ENCODE measurements at regions not wholly inside any gene's neighbourhood (a gene's known extent, or its start where the extent isn't known, plus 50 kb on each side); places are given as distances from the start of the nearest gene placed in this dataset.

DNA sequence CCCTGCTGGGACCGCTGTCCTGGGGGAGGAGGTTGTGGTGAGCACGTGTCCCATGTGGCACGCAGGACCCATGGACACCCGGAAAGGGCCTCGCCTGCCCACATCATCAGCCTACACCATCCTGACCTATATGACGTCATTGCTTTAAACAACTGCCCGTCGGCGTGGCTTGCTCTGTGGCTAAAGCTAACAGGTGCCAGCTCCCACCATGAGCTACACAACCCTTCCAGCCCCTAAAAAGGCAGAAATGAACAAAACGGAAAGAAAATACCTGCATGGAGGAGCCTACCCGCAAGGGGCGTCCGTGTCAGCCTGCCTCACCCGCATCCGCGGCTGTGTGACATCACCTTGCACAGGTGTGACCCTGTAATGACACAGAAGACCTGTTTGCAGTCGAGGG, 481.8 kb downstream of the BRD1 start:
- 87% methylated on average over 16 of the region's 17 CpGs for WGBS (ENCODE audit: insufficient coverage)
- Histone ChIP-seq H3K4me3 (ENCODE audit: control extremely low read depth in 1 of 5, extremely low read depth in 1 of 5, insufficient read depth in 1 of 5, low read depth in 2 of 5, low read length in 4 of 5) (no peak overlapping the region), H3K27ac (ENCODE audit: low read length in 2 of 2) (no peak overlapping the region), H3K36me3 (replicated peaks in 1 of 2; ENCODE audit: control extremely low read depth in 1 of 2, control insufficient read depth in 1 of 2, extremely low read depth in 1 of 2, insufficient read depth in 2 of 2, low read length in 1 of 2) (no peaks in the 10 kb centered on the region), H3K4me1 (ENCODE audit: control insufficient read depth in 2 of 2, insufficient read depth in 2 of 2, low read length in 2 of 2) (no peaks in the 10 kb centered on the region), H3K9ac (ENCODE audit: low read length) (no peak overlapping the region), H3K4me2 (replicated peaks; ENCODE audit: low read depth, low read length, poor library complexity, severe bottlenecking) (no peak overlapping the region), H2AFZ (ENCODE audit: insufficient read depth, low read depth, low read length, poor library complexity, severe bottlenecking) (no peak overlapping the region), H3K9me3 (ENCODE audit: control extremely low read depth in 1 of 3, control insufficient read depth in 2 of 3, insufficient read depth in 1 of 3, low read length in 2 of 3) (peaks cover 0 to 6% (median 0%) of the 10 kb centered on the region in 3 donors), H3K79me2 (ENCODE audit: control insufficient read depth, insufficient read depth, low read length) (no peaks in the 10 kb centered on the region), H4K20me1 (ENCODE audit: control insufficient read depth, insufficient read depth, low read length, poor library complexity, severe bottlenecking) (no peaks in the 10 kb centered on the region), H3K27me3 (replicated peaks in 1 of 4; ENCODE audit: control extremely low read depth in 1 of 4, control insufficient read depth in 3 of 4, insufficient read depth in 4 of 4, low read length in 3 of 4) (no peaks in the 10 kb centered on the region)
- POLR2A ChIA-PET = no interaction called here
- no peak for TF ChIP-seq EZH2 (IDR thresholded peaks at IDR 0.05; ENCODE audit: borderline replicate concordance, insufficient read depth, low read depth, low read length, poor library complexity, severe bottlenecking)
- TF ChIP-seq, protein P1, sequence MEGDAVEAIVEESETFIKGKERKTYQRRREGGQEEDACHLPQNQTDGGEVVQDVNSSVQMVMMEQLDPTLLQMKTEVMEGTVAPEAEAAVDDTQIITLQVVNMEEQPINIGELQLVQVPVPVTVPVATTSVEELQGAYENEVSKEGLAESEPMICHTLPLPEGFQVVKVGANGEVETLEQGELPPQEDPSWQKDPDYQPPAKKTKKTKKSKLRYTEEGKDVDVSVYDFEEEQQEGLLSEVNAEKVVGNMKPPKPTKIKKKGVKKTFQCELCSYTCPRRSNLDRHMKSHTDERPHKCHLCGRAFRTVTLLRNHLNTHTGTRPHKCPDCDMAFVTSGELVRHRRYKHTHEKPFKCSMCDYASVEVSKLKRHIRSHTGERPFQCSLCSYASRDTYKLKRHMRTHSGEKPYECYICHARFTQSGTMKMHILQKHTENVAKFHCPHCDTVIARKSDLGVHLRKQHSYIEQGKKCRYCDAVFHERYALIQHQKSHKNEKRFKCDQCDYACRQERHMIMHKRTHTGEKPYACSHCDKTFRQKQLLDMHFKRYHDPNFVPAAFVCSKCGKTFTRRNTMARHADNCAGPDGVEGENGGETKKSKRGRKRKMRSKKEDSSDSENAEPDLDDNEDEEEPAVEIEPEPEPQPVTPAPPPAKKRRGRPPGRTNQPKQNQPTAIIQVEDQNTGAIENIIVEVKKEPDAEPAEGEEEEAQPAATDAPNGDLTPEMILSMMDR (IDR thresholded peaks at IDR 0.05) = no peak
- ATAC-seq (ENCODE audit: low read depth) (no peak), DNase-seq (no peak)
- CTCF ChIA-PET = no interaction called here
- H3K9me3 Mint-ChIP-seq (ENCODE audit: insufficient read depth) = no peaks in the 10 kb centered on the region
- H3K4me1 Mint-ChIP-seq = no peaks in the 10 kb centered on the region
- H3K27ac Mint-ChIP-seq = no peak overlapping the region
- H3K27me3 Mint-ChIP-seq = peaks cover 3% of the 10 kb centered on the region
- intact Hi-C loops (cut with micrococcal nuclease) = no loop called here
- H3K4me3 Mint-ChIP-seq = no peak overlapping the region

DNA sequence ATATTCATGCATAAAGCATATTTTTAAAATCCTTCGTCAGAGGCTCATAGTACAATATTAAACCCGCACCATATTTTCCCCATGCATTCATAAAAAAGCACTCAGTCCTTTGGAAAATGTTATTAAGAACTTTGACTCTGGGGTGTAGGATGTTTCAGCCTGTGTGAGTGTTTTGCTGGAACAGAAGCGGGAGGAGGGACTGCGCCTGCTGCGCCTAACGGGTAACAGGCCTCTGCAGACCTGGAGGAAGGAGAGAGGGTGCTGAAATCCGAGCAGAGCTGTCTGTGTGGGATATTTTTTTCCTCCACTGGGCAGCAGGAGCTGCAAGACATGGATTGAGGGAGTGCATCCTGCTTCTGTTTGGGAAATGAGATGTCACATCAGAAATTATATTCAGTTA, 483.0 kb downstream of the BRD1 start:
- Histone ChIP-seq H3K4me1 (ENCODE audit: control insufficient read depth in 2 of 2, insufficient read depth in 2 of 2, low read length in 2 of 2) (no peaks in the 10 kb centered on the region), H2AFZ (ENCODE audit: insufficient read depth, low read depth, low read length, poor library complexity, severe bottlenecking) (no peak overlapping the region), H3K79me2 (ENCODE audit: control insufficient read depth, insufficient read depth, low read length) (no peaks in the 10 kb centered on the region), H3K4me3 (ENCODE audit: control extremely low read depth in 1 of 5, extremely low read depth in 1 of 5, insufficient read depth in 1 of 5, low read depth in 2 of 5, low read length in 4 of 5) (no peak overlapping the region), H3K9ac (ENCODE audit: low read length) (no peak overlapping the region), H3K27me3 (replicated peaks in 1 of 4; ENCODE audit: control extremely low read depth in 1 of 4, control insufficient read depth in 3 of 4, insufficient read depth in 4 of 4, low read length in 3 of 4) (no peaks in the 10 kb centered on the region), H4K20me1 (ENCODE audit: control insufficient read depth, insufficient read depth, low read length, poor library complexity, severe bottlenecking) (no peaks in the 10 kb centered on the region), H3K36me3 (replicated peaks in 1 of 2; ENCODE audit: control extremely low read depth in 1 of 2, control insufficient read depth in 1 of 2, extremely low read depth in 1 of 2, insufficient read depth in 2 of 2, low read length in 1 of 2) (no peaks in the 10 kb centered on the region), H3K9me3 (ENCODE audit: control extremely low read depth in 1 of 3, control insufficient read depth in 2 of 3, insufficient read depth in 1 of 3, low read length in 2 of 3) (peaks cover 0 to 9% (median 0%) of the 10 kb centered on the region in 3 donors), H3K27ac (ENCODE audit: low read length in 2 of 2) (no peak overlapping the region), H3K4me2 (replicated peaks; ENCODE audit: low read depth, low read length, poor library complexity, severe bottlenecking) (no peak overlapping the region)
- no peak overlapping the region for H3K4me3 Mint-ChIP-seq
- WGBS (ENCODE audit: insufficient coverage) = 77% methylated on average over 5 of the region's 7 CpGs
- intact Hi-C loops (cut with micrococcal nuclease) = no loop called here
- peaks cover 9% of the 10 kb centered on the region for H3K27me3 Mint-ChIP-seq
- H3K4me1 Mint-ChIP-seq = no peaks in the 10 kb centered on the region
- no peak for TF ChIP-seq EZH2 (IDR thresholded peaks at IDR 0.05; ENCODE audit: borderline replicate concordance, insufficient read depth, low read depth, low read length, poor library complexity, severe bottlenecking)
- TF ChIP-seq, protein P1 (IDR thresholded peaks at IDR 0.05) = no peak
- no peak for ATAC-seq (ENCODE audit: low read depth)
- no peaks in the 10 kb centered on the region for H3K9me3 Mint-ChIP-seq (ENCODE audit: insufficient read depth)
- ChIA-PET POLR2A (no interaction called here), CTCF (no interaction called here)
- no peak overlapping the region for H3K27ac Mint-ChIP-seq
- DNase-seq = no peak
